OCI-LY3 (cell line): ENCODE measurements at regions not wholly inside any gene's neighbourhood (a gene's known extent, or its start where the extent isn't known, plus 50 kb on each side); places are given as distances from the start of the nearest gene placed in this dataset.

Experiments used
- CTCF ChIP-seq: fragments of 200-600, 300-600 bp; sonication (generic); IDR thresholded peaks from 2 replicates; pipeline ENCODE4 v1.5.1; 2014; ENCODE audit warnings: antibody characterized with exemption, low read length, low read depth
- EZH2phosphoT487 ChIP-seq: fragments of 200-600 bp; shearing (Covaris generic); IDR thresholded peaks from 2 replicates; pipeline ENCODE4 v1.6.1; 2018; ENCODE audit warnings: antibody characterized with exemption, mixed run types, low read depth

GRCh38 chr14:81868172-81868571 is 334.5 kb upstream of the SEL1L start:
- TF ChIP-seq CTCF (no peak), EZH2phosphoT487 (no peak)
